Gastroesophageal sphincter (tissue), 3 donors: ENCODE measurements at regions not wholly inside any gene's neighbourhood (a gene's known extent, or its start where the extent isn't known, plus 50 kb on each side); places are given as distances from the start of the nearest gene placed in this dataset.

ENCODE experiments used
- POLR2A ChIP-seq, 2 donors: fragments of 450-650 bp; IDR thresholded peaks; one replicate each; pipeline ENCODE4 v1.6.1; 2017; ENCODE audit warnings: antibody characterized with exemption in 2 of 2, mild to moderate bottlenecking in 2 of 2, moderate library complexity in 1 of 2
- POLR2AphosphoS5 ChIP-seq: sonication (generic); formaldehyde crosslinking; IDR thresholded peaks from one replicate; pipeline ENCODE4 v1.6.1; 2017; ENCODE audit warnings: antibody characterized with exemption
- TF ChIP-seq, protein P1 (sequence below), 4 experiments: fragments of 200-600 bp in 2 of 4; fragments of 450-650 bp in 2 of 4; sonication (generic) in 1 of 4; IDR thresholded peaks; one replicate each; pipeline ENCODE4 v1.5.1; 2017 to 2019; ENCODE audit warnings: antibody characterized with exemption in 4 of 4, mild to moderate bottlenecking in 2 of 4, moderate library complexity in 2 of 4

DNA sequence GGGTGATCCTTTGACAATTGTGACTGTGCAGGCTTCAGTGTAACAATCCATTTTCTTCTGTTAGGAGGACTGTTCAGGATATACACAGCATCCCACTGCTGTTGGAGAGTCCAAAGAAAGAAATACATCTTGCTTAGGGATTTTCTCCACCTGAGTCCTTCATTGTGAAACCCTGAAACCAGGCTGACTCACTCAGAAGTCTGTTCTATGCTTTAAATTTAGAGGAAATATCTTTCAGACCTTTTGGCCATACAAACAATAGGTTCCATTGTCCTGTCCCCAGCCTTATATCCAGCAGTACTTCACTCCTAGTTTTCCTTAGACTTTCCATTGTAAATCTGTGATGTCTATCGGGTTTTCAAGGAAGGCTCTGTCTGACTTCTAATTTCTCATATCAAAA, 379.1 kb downstream of the SUCLA2 start:
- no peak for TF ChIP-seq POLR2A (IDR thresholded peaks at IDR 0.05)
- no peak for TF ChIP-seq POLR2AphosphoS5
- TF ChIP-seq, protein P1, sequence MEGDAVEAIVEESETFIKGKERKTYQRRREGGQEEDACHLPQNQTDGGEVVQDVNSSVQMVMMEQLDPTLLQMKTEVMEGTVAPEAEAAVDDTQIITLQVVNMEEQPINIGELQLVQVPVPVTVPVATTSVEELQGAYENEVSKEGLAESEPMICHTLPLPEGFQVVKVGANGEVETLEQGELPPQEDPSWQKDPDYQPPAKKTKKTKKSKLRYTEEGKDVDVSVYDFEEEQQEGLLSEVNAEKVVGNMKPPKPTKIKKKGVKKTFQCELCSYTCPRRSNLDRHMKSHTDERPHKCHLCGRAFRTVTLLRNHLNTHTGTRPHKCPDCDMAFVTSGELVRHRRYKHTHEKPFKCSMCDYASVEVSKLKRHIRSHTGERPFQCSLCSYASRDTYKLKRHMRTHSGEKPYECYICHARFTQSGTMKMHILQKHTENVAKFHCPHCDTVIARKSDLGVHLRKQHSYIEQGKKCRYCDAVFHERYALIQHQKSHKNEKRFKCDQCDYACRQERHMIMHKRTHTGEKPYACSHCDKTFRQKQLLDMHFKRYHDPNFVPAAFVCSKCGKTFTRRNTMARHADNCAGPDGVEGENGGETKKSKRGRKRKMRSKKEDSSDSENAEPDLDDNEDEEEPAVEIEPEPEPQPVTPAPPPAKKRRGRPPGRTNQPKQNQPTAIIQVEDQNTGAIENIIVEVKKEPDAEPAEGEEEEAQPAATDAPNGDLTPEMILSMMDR (IDR thresholded peaks at IDR 0.05): no peak
